C4-2B (cell line): ENCODE measurements at regions not wholly inside any gene's neighbourhood (a gene's known extent, or its start where the extent isn't known, plus 50 kb on each side); places are given as distances from the start of the nearest gene placed in this dataset.

Source experiments
- CTCF ChIP-seq: fragments of 450-650 bp; conservative IDR thresholded peaks from 2 replicates; pipeline ENCODE4 v1.5.1; 2017; ENCODE audit warnings: mild to moderate bottlenecking
- ZFX ChIP-seq: fragments of 450-650 bp; IDR thresholded peaks from 2 replicates; pipeline ENCODE4 v1.6.1; 2017

GRCh38 chr12:67804168-67804567 lies 155.6 kb downstream of the DYRK2 start:
- TF ChIP-seq CTCF: no peak
- no peak for TF ChIP-seq ZFX
